H9 (cell line): ENCODE measurements at regions not wholly inside any gene's neighbourhood (a gene's known extent, or its start where the extent isn't known, plus 50 kb on each side); places are given as distances from the start of the nearest gene placed in this dataset.

Source experiments
- DNase-seq: peaks from one replicate; pipeline ENCODE4 v3.0.0-alpha.2; 2017
- H2AFZ ChIP-seq: one replicate; pipeline ENCODE4 v1.6.1; 2013; ENCODE audit warnings: mild to moderate bottlenecking, low read length, control low read depth, moderate library complexity
- H2AK5ac ChIP-seq: 2 replicates; pipeline ENCODE4 v1.6.1; 2013; ENCODE audit warnings: low read length, control low read depth, mixed read lengths; ENCODE audit not compliant: insufficient read length
- H2BK120ac ChIP-seq: one replicate; pipeline ENCODE4 v1.6.1; 2013; ENCODE audit warnings: low read depth, mild to moderate bottlenecking, low read length, control low read depth, inconsistent platforms; ENCODE audit not compliant: poor library complexity, severe bottlenecking
- H2BK12ac ChIP-seq: 2 replicates; pipeline ENCODE4 v1.6.1; 2013; ENCODE audit warnings: low read length, control low read depth, mixed read lengths, low read depth; ENCODE audit not compliant: insufficient read length
- H2BK15ac ChIP-seq: 2 replicates; pipeline ENCODE4 v1.6.1; 2013; ENCODE audit warnings: low read depth, low read length, control low read depth
- H2BK20ac ChIP-seq: one replicate; pipeline ENCODE4 v1.6.1; 2013; ENCODE audit warnings: low read depth, mild to moderate bottlenecking, low read length, control low read depth, inconsistent platforms; ENCODE audit not compliant: poor library complexity, severe bottlenecking
- H2BK5ac ChIP-seq: 2 replicates; pipeline ENCODE4 v1.6.1; 2013; ENCODE audit warnings: low read length, control low read depth, mixed read lengths; ENCODE audit not compliant: insufficient read length
- H3K14ac ChIP-seq: 2 replicates; pipeline ENCODE4 v1.6.1; 2013; ENCODE audit warnings: low read length, control low read depth; ENCODE audit not compliant: insufficient read depth
- H3K18ac ChIP-seq: 2 replicates; pipeline ENCODE4 v1.6.1; 2013; ENCODE audit warnings: low read depth, mild to moderate bottlenecking, mixed read lengths, low read length, control low read depth; ENCODE audit not compliant: insufficient read length
- H3K23ac ChIP-seq: 2 replicates; pipeline ENCODE4 v1.6.1; 2013; ENCODE audit warnings: low read length, control low read depth, mixed read lengths, low read depth; ENCODE audit not compliant: insufficient read length
- H3K23me2 ChIP-seq: 2 replicates; pipeline ENCODE4 v1.6.1; 2013; ENCODE audit warnings: low read depth, mild to moderate bottlenecking, mixed read lengths, low read length, control low read depth; ENCODE audit not compliant: insufficient read length, poor library complexity, severe bottlenecking
- H3K27ac ChIP-seq: 2 replicates; pipeline ENCODE4 v1.5.1; 2013; ENCODE audit warnings: low read length, control low read depth, mixed read lengths, low read depth; ENCODE audit not compliant: insufficient read length
- H3K27me3 ChIP-seq: 2 replicates; pipeline ENCODE4 v1.6.1; 2013; ENCODE audit warnings: low read length, control low read depth, inconsistent platforms; ENCODE audit not compliant: insufficient read depth
- H3K4ac ChIP-seq: 2 replicates; pipeline ENCODE4 v1.6.1; 2013; ENCODE audit warnings: low read depth, mild to moderate bottlenecking, control low read depth, inconsistent platforms, low read length, moderate library complexity
- H3K4me1 ChIP-seq: 2 replicates; pipeline ENCODE4 v1.6.1; 2013; ENCODE audit warnings: low read length, control low read depth, inconsistent platforms; ENCODE audit not compliant: insufficient read depth
- H3K4me2 ChIP-seq: 2 replicates; pipeline ENCODE4 v1.6.1; 2013; ENCODE audit warnings: low read length, control low read depth, mixed read lengths; ENCODE audit not compliant: insufficient read length, insufficient read depth
- H3K56ac ChIP-seq: 2 replicates; pipeline ENCODE4 v1.6.1; 2013; ENCODE audit warnings: low read depth, mild to moderate bottlenecking, mixed read lengths, low read length, control low read depth; ENCODE audit not compliant: insufficient read length
- H3K79me1 ChIP-seq: 2 replicates; pipeline ENCODE4 v1.6.1; 2013; ENCODE audit warnings: low read depth, mild to moderate bottlenecking, moderate library complexity, low read length, control low read depth, inconsistent platforms; ENCODE audit not compliant: insufficient read depth, poor library complexity, severe bottlenecking
- H3K79me2 ChIP-seq: 2 replicates; pipeline ENCODE4 v1.6.1; 2013; ENCODE audit warnings: low read length, control low read depth, inconsistent platforms; ENCODE audit not compliant: insufficient read depth
- H3K9ac ChIP-seq: 2 replicates; pipeline ENCODE4 v1.6.1; 2013; ENCODE audit warnings: low read length, control low read depth, mixed read lengths; ENCODE audit not compliant: insufficient read length; ENCODE audit errors: extremely low read depth
- H3K9me3 ChIP-seq: one replicate; pipeline ENCODE4 v1.6.1; 2013; ENCODE audit warnings: low read depth, low read length, inconsistent platforms; ENCODE audit not compliant: control insufficient read depth
- H3T11ph ChIP-seq: one replicate; pipeline ENCODE4 v1.6.1; 2013; ENCODE audit warnings: mild to moderate bottlenecking, low read length, control low read depth, inconsistent platforms
- H4K20me1 ChIP-seq: one replicate; pipeline ENCODE4 v1.6.1; 2013; ENCODE audit not compliant: control insufficient read depth, insufficient read length, insufficient read depth
- H4K5ac ChIP-seq: 2 replicates; pipeline ENCODE4 v1.6.1; 2013; ENCODE audit warnings: low read depth, mild to moderate bottlenecking, mixed read lengths, low read length, control low read depth; ENCODE audit not compliant: insufficient read length
- H4K8ac ChIP-seq: replicated peaks from 2 replicates; pipeline ENCODE4 v1.6.1; 2013; ENCODE audit warnings: low read length, control low read depth, mixed read lengths, low read depth; ENCODE audit not compliant: insufficient read length
- H4K91ac ChIP-seq: 2 replicates; pipeline ENCODE4 v1.6.1; 2013; ENCODE audit warnings: low read depth, mild to moderate bottlenecking, moderate library complexity, mixed read lengths, low read length, control low read depth; ENCODE audit not compliant: insufficient read length
- H3K27ac Mint-ChIP-seq, 3 experiments: 2 replicates in 2 of 3; 3 replicates in 1 of 3; pipeline ENCODE4 v1.8.0; 2020 to 2021; ENCODE audit warnings: mixed read lengths in 3 of 3, mild to moderate bottlenecking in 1 of 3, moderate library complexity in 1 of 3
- H3K27me3 Mint-ChIP-seq: 2 replicates; pipeline ENCODE4 v1.8.0; 2021; ENCODE audit warnings: low read depth, mild to moderate bottlenecking, moderate library complexity, mixed read lengths
- H3K36me3 Mint-ChIP-seq, 3 experiments: 2 replicates in 2 of 3; 3 replicates in 1 of 3; pipeline ENCODE4 v1.8.0; 2020 to 2021; ENCODE audit warnings: low read depth in 3 of 3, mixed read lengths in 3 of 3; ENCODE audit not compliant: insufficient read depth in 1 of 3
- H3K4me1 Mint-ChIP-seq, 2 experiments: 2 replicates each; pipeline ENCODE4 v1.8.0; 2020; ENCODE audit warnings: mixed read lengths in 2 of 2
- H3K4me3 Mint-ChIP-seq, 2 experiments: 2 replicates in 1 of 2; 3 replicates in 1 of 2; pipeline ENCODE4 v1.8.0; 2020 to 2021; ENCODE audit warnings: mild to moderate bottlenecking in 2 of 2, mixed read lengths in 2 of 2, moderate library complexity in 1 of 2
- H3K9me3 Mint-ChIP-seq, 2 experiments: 2 replicates in 1 of 2; 3 replicates in 1 of 2; pipeline ENCODE4 v1.8.0; 2020; ENCODE audit warnings: mild to moderate bottlenecking in 2 of 2, mixed read lengths in 2 of 2, moderate library complexity in 1 of 2
- CTCF ChIP-seq: fragments of 200-600 bp; sonication (generic); conservative IDR thresholded peaks from 3 replicates; pipeline ENCODE4 v1.8.0; 2021; ENCODE audit warnings: antibody characterized with exemption, mild to moderate bottlenecking
- WGBS: extraction: QIAGEN DNeasy Blood & Tissue Kit; methylation state at CpG from one replicate; pipeline ENCODE4 v1.1.7; 2013; ENCODE audit warnings: missing lambda C conversion rate, low lambda C conversion rate, mixed read lengths; ENCODE audit not compliant: insufficient read length; ENCODE audit errors: extremely low coverage; 5-methylcytosine and 5-hydroxymethylcytosine counted together

- Histone ChIP-seq H3K56ac (no peak overlapping the region), H2BK120ac (no peak overlapping the region), H3K23ac (no peak overlapping the region), H2BK20ac (no peak overlapping the region), H3K18ac (no peak overlapping the region), H4K5ac (no peak overlapping the region), H3K14ac (no peak overlapping the region), H2BK5ac (no peak overlapping the region), H4K8ac (no peak overlapping the region), H3K79me2 (no peaks in the 10 kb centered on the region), H3K4me2 (no peak overlapping the region), H2BK15ac (no peak overlapping the region), H3K23me2 (no peaks in the 10 kb centered on the region), H3K9ac (no peak overlapping the region), H2AK5ac (no peak overlapping the region), H3T11ph (no peak overlapping the region), H2AFZ (no peak overlapping the region), H3K4me1 (no peaks in the 10 kb centered on the region), H3K27ac (no peak overlapping the region), H2BK12ac (no peak overlapping the region), H4K20me1 (no peaks in the 10 kb centered on the region), H4K91ac (no peak overlapping the region), H3K79me1 (no peaks in the 10 kb centered on the region), H3K4ac (no peak overlapping the region), H3K27me3 (no peaks in the 10 kb centered on the region), H3K9me3 (no peaks in the 10 kb centered on the region)
- Mint-ChIP-seq H3K36me3 (no peaks in the 10 kb centered on the region), H3K27me3 (no peaks in the 10 kb centered on the region; the same call in 1 of the 2 replicates), H3K9me3 (no peaks in the 10 kb centered on the region), H3K4me3 (no peak overlapping the region), H3K4me1 (peaks cover 4% of the 10 kb centered on the region in 2 experiments; a peak in 2 of 4 replicates), H3K27ac (no peak overlapping the region)
- no peak for DNase-seq
- peak; percentile 31; the same call in 1 of the 3 replicates for TF ChIP-seq CTCF
- no CpG with 5 or more reads among the region's 1 CpG for WGBS
Observed at GRCh38 chr4:177579649-177580048, 137.4 kb upstream of the AGA start.
